C1 segment of cervical spinal cord (tissue), 14 donors: ENCODE measurements at regions not wholly inside any gene's neighbourhood (a gene's known extent, or its start where the extent isn't known, plus 50 kb on each side); places are given as distances from the start of the nearest gene placed in this dataset.
A peak's percentile ranks its signal among the peaks of the same experiment; 100 is the strongest.

ENCODE experiments used
- DNase-seq, 14 donors: peaks; one replicate each; lab custom pipeline; 2025; lab: John Stamatoyannopoulos, UW

GRCh38 chr1:39134768-39135333 is 69.6 kb upstream of the MACF1 start:
- no peak for DNase-seq

- no peak for DNase-seq
Measured at GRCh38 chr1:39136638-39137037, 67.9 kb upstream of the MACF1 start.

GRCh38 chr1:39139723-39140360 is 64.7 kb upstream of the MACF1 start:
- DNase-seq: no peak

GRCh38 chr1:39141925-39142324 is 62.6 kb upstream of the MACF1 start:
- DNase-seq: no peak

GRCh38 chr1:39142401-39143060 is 62.0 kb upstream of the MACF1 start:
- peak in 5 of 14 donors; percentile 3 to 62 (median 31) for DNase-seq

- DNase-seq: no peak
Measured at GRCh38 chr1:39144924-39145323, 59.6 kb upstream of the MACF1 start.

- no peak for DNase-seq
Measured at GRCh38 chr1:39145331-39145965, 59.0 kb upstream of the MACF1 start.

GRCh38 chr1:39146681-39147080 is 57.8 kb upstream of the MACF1 start:
- DNase-seq: no peak

GRCh38 chr1:39147099-39148025 is 57.1 kb upstream of the MACF1 start:
- DNase-seq: no peak

- DNase-seq: no peak
Measured at GRCh38 chr1:39148942-39149341, 55.6 kb upstream of the MACF1 start.

- no peak for DNase-seq
Measured at GRCh38 chr1:39149509-39149908, 55.0 kb upstream of the MACF1 start.

- no peak for DNase-seq
Measured at GRCh38 chr1:39150779-39151178, 53.7 kb upstream of the MACF1 start.

GRCh38 chr1:39151267-39151666 is 53.2 kb upstream of the MACF1 start:
- DNase-seq: no peak

- no peak for DNase-seq
Measured at GRCh38 chr1:39152923-39153322, 51.6 kb upstream of the MACF1 start.

- no peak for DNase-seq
Measured at GRCh38 chr1:39153684-39154083, 50.8 kb upstream of the MACF1 start.

GRCh38 chr1:39154553-39155421 is 49.7 kb upstream of the MACF1 start:
- peak in 1 of 14 donors; percentile 9 for DNase-seq
